GM19025 (cell line): ENCODE measurements at regions not wholly inside any gene's neighbourhood (a gene's known extent, or its start where the extent isn't known, plus 50 kb on each side); places are given as distances from the start of the nearest gene placed in this dataset.

Source experiments
- ATAC-seq: cut with Tn5 transposase; IDR thresholded peaks from one replicate; pipeline ENCODE4 v1.9.1; 2021; ENCODE audit warnings: mild to moderate bottlenecking, low read depth, moderate library complexity; ENCODE audit not compliant: unreplicated experiment

- no peak for ATAC-seq
Measured at GRCh38 chr17:72527789-72528188, 407.0 kb downstream of the SOX9 start.

GRCh38 chr17:72528683-72529082 is 407.9 kb downstream of the SOX9 start:
- no peak for ATAC-seq

GRCh38 chr17:72529386-72529785 is 408.6 kb downstream of the SOX9 start:
- no peak for ATAC-seq

- ATAC-seq, result no peak
Measured at GRCh38 chr17:72530454-72530853, 409.6 kb downstream of the SOX9 start.

GRCh38 chr17:72531729-72532128 is 410.9 kb downstream of the SOX9 start:
- ATAC-seq, result no peak

GRCh38 chr17:72534265-72534664 is 413.4 kb downstream of the SOX9 start:
- no peak for ATAC-seq

GRCh38 chr17:72534776-72535175 is 414.0 kb downstream of the SOX9 start:
- ATAC-seq, result no peak

- no peak for ATAC-seq
Measured at GRCh38 chr17:72535346-72535745, 414.5 kb downstream of the SOX9 start.

- ATAC-seq, result no peak
Measured at GRCh38 chr17:72535779-72536178, 415.0 kb downstream of the SOX9 start.

- ATAC-seq, result no peak
Measured at GRCh38 chr17:72536788-72537187, 416.0 kb downstream of the SOX9 start.

GRCh38 chr17:72538443-72538842 is 417.6 kb downstream of the SOX9 start:
- no peak for ATAC-seq

- ATAC-seq, result no peak
Measured at GRCh38 chr17:72538901-72539352, 418.1 kb downstream of the SOX9 start.

GRCh38 chr17:72539981-72540897 is 419.4 kb downstream of the SOX9 start:
- peak; percentile 90 for ATAC-seq

GRCh38 chr17:72542317-72542716 is 421.5 kb downstream of the SOX9 start:
- no peak for ATAC-seq

GRCh38 chr17:72545766-72546165 is 424.9 kb downstream of the SOX9 start:
- no peak for ATAC-seq

- ATAC-seq, result no peak
Measured at GRCh38 chr17:72553051-72553755, 432.4 kb downstream of the SOX9 start.

GRCh38 chr17:72554508-72554907 is 433.7 kb downstream of the SOX9 start:
- ATAC-seq, result no peak

GRCh38 chr17:72555052-72555451 is 434.2 kb downstream of the SOX9 start:
- no peak for ATAC-seq

GRCh38 chr17:72556944-72557826 is 436.4 kb downstream of the SOX9 start:
- peak; percentile 41 for ATAC-seq

- no peak for ATAC-seq
Measured at GRCh38 chr17:72558971-72559476, 438.2 kb downstream of the SOX9 start.
